ENCODE measurements at regions not wholly inside any gene's neighbourhood (a gene's known extent, or its start where the extent isn't known, plus 50 kb on each side); places are given as distances from the start of the nearest gene placed in this dataset.

GRCh38 chr5:50964746-50965653 is 298.6 kb downstream of the PARP8 start:
- DNase-seq (ENCODE audit: low spot score) = no peak

DNA sequence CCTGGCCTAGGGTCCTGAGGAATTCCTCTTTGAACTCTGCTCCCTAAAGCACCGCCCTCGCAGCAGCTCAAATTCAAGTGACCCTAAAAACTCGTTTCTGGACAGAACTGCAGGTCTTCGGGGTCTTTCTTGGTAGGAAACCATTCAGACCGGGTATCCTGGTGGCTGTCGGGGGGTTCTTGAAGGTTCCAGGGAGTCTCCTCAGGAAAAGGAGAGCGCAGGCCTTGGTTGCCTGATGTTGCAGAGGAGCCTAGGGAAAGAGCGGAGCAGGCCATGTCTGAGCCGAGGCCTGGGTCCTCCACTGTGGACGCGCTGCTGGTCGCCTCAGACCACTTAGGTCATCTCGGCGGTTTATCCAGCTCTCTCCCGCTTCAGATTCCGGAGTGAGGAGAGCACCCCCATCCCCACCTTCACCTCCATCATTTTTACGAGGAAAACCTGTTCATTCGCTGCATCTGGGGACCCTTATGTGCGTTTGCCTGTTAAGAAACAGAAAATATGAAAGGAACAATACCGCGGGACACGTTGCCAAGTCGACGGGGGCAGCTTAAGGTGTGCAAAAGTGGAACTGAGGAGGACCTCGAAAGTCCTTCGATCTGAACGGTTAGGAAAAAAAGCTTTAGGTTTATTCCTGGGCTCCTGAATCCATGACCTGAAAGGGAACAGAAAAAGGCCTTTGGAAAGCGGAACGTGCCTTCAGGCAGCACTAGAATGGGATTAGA is 299.4 kb downstream of the PARP8 start:
- no peak for DNase-seq (ENCODE audit: low spot score)

GRCh38 chr5:50967009-50967562 is 300.6 kb downstream of the PARP8 start:
- DNase-seq (ENCODE audit: low spot score) = no peak

- no peak for DNase-seq (ENCODE audit: low spot score)
Observed at GRCh38 chr5:50967563-50968355, 301.3 kb downstream of the PARP8 start.

GRCh38 chr5:50968356-50969149 is 302.1 kb downstream of the PARP8 start:
- DNase-seq (ENCODE audit: low spot score) = no peak

GRCh38 chr5:50969151-50970031 is 303.0 kb downstream of the PARP8 start:
- DNase-seq (ENCODE audit: low spot score) = no peak

GRCh38 chr5:50975840-50976239 is 309.4 kb downstream of the PARP8 start:
- no peak for DNase-seq (ENCODE audit: low spot score)

GRCh38 chr5:50978924-50979323 is 312.5 kb downstream of the PARP8 start:
- no peak for DNase-seq (ENCODE audit: low spot score)

DNA sequence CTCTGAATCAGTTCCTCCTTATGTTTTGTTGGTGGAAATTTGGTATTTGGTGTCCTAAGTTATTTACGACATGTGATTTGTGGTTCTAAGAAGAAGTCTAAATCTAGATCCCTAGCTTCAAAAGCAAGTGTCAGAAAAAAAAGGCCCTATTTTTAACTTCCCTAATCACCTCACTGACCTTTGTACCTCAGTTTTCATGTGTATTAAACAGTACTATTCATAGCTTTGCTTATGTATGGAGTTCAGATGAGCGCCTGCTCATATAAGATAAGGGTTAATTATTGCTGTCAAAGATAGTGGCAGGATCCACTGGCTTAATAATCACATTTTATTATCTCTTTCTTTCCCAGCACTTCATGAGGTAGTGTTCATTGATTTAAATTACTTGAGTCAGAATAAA is 318.2 kb downstream of the PARP8 start:
- DNase-seq (ENCODE audit: low spot score) = no peak

GRCh38 chr5:50990296-50990924 is 324.0 kb downstream of the PARP8 start:
- DNase-seq (ENCODE audit: low spot score) = no peak

- no peak for DNase-seq (ENCODE audit: low spot score)
Observed at GRCh38 chr5:50995285-50995942, 329.0 kb downstream of the PARP8 start.

- DNase-seq (ENCODE audit: low spot score) = no peak
Observed at GRCh38 chr5:51001227-51001923, 334.9 kb downstream of the PARP8 start.

DNA sequence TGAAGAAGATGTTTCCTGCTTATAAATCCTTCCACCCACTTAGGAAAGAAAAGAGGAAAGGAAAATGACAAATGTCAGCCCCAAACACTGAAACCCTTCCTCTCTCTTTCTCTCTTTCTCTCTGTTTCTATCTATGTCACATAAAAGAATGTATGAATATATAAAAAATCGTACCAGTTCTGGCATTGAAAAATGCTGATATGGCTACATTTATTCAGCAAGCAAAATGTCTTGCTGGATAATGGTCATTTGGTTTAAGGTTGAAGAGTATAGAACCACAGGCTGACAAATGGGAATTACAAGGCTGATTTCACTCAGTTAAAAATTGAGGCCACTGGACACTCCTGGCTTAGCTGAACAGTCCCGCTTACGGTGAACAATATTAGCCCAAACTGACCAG is 335.9 kb downstream of the PARP8 start:
- no peak for DNase-seq (ENCODE audit: low spot score)

GRCh38 chr5:51013036-51013435 is 346.6 kb downstream of the PARP8 start:
- DNase-seq (ENCODE audit: low spot score) = no peak

GRCh38 chr5:51018423-51018822 is 352.0 kb downstream of the PARP8 start:
- no peak for DNase-seq (ENCODE audit: low spot score)

DNA sequence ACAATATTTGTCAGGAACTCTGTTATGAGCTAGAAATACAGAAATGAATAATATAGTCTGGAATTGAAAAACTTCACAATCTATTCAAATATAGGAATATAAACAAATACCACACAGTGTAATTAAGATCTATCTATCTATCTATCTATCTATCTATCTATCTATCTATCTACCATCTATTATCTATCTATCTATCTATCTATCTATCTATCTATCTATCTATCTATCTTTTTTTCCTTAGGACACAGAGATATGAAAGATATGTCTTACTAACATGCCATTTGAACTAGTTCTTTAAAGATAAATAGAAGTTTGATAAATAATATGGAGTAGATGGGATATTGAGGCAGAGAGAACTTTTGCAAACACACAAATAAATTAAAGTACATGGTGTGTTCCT is 357.8 kb downstream of the PARP8 start:
- DNase-seq (ENCODE audit: low spot score) = no peak

DNA sequence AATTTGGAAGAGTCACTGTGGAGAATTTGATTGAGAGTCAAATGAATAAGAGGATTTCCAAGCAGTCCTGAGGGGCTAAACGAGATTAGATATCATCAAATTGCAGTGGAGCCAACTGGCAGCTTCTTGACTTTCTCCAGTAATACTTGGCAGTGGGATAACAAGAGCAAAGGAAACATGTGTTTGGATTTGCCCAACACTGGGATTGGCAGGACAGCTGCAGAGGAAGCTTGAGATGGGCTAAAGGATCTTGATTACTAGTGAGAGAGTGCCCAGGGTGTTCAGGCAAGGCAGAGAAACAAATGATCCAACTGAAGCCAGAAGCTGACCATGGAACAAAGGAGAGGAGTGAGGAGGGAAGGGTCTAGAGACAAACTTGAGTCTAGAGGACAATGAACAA is 356.0 kb upstream of the ISL1 start:
- no peak for DNase-seq (ENCODE audit: low spot score)

GRCh38 chr5:51028394-51028793 is 354.9 kb upstream of the ISL1 start:
- DNase-seq (ENCODE audit: low spot score) = no peak

- DNase-seq (ENCODE audit: low spot score) = no peak
Observed at GRCh38 chr5:51033215-51033614, 350.0 kb upstream of the ISL1 start.
